ENCODE measurements at regions not wholly inside any gene's neighbourhood (a gene's known extent, or its start where the extent isn't known, plus 50 kb on each side); places are given as distances from the start of the nearest gene placed in this dataset.
"Not testable (repeated sequence)": the region's sequence is repeated elsewhere in the genome, so short reads cannot be mapped to it uniquely, and the experiment has no call there.

DNA sequence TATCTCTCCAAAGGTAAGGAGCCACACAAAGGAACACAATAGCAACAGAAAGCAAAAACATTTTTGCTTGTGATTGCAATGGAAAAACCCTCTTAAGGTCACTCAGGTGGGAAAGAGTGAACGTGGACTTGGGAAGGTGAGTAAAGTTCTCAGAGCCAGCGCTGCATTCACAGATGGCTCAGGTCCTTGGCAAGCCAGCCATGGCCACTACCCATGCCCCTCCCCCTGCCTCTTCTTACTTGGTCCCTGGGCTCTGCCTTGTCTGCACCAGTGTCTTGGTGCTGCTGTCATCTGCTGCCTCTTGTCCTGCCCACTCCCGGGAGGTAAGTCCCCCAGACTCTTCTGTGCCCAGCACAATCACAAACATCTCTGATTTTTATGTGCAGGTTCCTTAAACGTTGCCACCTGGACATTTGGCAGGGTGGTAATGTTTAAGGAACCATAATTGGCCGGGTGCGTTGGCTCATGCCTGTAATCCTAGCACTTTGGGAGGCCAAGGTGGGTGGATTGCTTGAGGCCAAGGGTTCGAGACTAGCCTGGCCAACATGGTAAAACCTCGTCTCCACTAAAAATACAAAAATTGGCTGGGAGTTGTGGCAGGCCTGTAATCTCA, 74.6 kb downstream of the FEM1C start:
- no peak for DNase-seq (ENCODE audit: low spot score)

GRCh38 chr5:115467628-115468027, 76.9 kb downstream of the FEM1C start:
- no peak for DNase-seq (ENCODE audit: low spot score)

DNA sequence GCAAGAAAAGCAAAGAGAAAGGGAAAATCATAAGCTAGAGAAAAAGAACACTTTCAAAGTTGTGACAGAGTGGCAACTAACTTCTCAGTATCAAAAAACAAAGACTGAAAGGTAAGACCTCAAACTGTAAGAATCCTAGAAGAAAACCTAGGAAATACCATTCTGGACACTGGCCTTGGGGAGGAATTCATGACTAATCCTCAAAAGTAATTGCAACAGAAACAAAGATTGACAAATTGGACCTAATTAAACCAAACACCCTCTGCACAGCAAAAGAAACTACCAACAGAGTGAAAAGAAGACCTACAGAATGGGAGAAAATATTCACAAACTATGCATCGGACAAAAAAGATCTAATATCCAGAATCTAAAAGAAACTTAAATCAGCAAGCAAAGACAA, 79.1 kb downstream of the FEM1C start:
- DNase-seq (ENCODE audit: low spot score), result no peak

- no peak for DNase-seq (ENCODE audit: low spot score)
Measured at GRCh38 chr5:115463983-115464382, 80.6 kb downstream of the FEM1C start.

GRCh38 chr5:115461506-115462290, 82.9 kb downstream of the FEM1C start:
- peak; percentile 83 for DNase-seq (ENCODE audit: low spot score)

DNA sequence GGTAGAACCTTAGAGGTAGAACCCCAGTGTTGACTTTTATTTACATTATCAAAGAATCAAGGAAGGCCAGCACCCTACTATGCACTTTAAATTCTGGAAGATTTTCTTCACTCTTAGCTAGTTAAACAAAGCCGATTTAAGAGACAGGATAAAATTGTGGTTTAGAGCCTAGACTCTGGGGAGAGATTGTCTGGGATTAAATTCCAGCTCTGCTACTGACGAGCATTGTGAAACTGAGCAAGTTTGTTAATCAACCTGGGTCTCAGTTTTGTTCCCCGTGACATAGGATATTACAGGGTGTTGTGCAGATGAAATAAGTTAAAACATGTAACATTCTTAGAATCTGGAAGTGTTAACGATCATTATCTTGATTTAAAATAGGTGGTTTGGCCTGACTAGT, 83.5 kb downstream of the FEM1C start:
- DNase-seq (ENCODE audit: low spot score), result no peak

DNA sequence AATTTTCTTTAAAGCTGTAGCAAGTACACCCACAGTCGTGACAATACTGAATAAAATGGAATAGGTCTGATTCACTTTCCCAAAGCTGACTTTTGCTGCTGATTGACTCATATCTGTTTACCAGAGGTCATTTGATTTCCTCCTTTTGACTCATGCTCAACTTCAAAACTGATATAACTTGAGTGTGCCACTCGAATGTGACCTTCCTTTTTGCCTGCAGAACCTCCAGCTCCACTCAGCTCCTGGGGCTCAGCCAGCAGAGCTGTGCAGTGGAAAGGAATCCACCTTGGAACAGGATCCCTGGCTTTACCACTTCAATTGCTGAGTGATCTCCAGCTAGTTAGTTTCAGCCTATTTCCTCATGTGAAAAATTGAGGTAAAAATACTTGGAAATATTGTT, 84.1 kb downstream of the FEM1C start:
- peak; percentile 65 for DNase-seq (ENCODE audit: low spot score)

DNA sequence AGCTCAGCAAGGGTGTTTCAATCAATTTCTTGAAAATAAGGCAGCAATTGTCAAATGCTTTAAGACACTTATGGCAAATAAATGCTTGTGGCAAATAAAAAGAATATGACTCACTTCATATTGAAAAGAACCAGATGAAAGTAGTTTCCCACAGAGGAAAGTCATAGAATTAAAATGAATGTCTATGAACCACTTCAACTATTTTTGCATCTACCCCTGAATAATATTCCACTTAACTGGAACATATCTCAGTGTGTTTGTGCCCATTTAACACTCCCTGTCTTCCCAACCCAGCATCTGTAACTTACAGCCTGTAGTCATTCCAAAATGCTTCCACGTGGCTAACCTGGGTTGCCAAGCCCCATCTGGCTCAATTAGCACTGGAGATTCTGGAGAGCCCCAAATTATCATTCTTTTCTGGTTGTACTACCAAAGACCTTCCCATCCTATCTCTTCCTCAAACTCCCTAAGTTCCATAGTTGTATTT, 84.7 kb downstream of the FEM1C start:
- no peak for DNase-seq (ENCODE audit: low spot score)

DNA sequence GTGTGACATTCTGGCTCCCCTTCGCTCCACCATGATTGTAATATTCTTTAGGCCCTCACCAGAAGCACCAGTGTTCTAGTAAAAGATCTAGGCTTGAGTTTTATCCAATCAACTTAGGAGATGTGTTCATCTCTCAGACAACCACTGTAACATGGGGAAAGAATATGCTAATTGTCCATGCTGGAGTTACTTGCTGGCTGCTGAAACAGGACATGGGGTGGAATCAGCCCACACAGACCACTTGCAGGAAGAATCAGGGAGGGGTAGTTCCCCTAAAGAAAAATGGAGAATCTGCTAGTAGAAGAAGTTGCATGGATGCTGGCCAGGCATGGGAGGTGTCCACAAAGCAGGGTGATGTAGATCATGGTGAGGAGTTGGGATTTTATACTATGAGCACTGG, 86.2 kb downstream of the FEM1C start:
- no peak for DNase-seq (ENCODE audit: low spot score)

GRCh38 chr5:115458003-115458409, 86.6 kb downstream of the FEM1C start:
- DNase-seq (ENCODE audit: low spot score), result peak; percentile 95

DNA sequence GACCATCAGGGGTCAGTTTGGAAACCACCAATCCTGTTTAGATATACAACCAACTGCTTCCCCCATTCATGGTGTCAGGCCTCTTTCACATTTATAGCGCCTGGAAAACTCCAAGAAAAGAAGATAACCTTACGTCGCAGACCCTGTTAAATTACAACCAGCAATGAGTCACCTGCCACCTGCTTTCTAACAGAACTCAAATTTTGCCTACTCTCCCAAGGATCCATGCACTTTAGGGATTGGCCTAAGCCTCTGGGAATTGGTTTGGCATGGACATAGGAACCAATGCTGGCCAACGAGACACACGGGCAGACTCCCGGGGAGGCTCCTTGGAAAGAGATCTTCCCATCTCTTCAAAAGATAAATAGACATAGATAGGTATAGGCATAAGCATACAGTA, 87.0 kb downstream of the FEM1C start:
- peak; percentile 42 for DNase-seq (ENCODE audit: low spot score)

DNA sequence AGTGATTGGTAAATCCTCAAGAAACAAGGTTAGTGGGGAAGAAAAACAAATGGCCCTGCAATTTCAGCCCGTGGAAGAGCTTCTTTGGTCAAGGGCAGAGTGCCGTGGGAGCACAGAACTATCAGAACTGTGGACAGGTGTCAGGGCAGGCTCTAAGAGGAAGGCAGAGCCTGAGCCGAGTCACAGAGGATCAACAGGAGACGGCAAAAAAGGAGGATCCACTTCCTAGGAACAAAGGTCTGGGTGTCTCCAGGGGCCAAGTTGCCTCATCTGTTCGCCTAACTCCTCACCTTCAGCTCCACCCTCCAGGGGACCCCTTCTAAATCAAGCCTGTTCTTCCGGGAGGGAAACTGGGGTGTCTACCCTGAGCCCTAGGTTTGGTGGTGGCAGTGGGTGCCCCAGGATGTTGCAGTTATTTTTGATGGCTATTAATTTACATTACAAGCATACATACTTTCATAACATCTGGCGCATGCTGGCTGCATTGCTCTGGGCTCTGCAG, 88.0 kb downstream of the FEM1C start:
- DNase-seq (ENCODE audit: low spot score), result no peak

DNA sequence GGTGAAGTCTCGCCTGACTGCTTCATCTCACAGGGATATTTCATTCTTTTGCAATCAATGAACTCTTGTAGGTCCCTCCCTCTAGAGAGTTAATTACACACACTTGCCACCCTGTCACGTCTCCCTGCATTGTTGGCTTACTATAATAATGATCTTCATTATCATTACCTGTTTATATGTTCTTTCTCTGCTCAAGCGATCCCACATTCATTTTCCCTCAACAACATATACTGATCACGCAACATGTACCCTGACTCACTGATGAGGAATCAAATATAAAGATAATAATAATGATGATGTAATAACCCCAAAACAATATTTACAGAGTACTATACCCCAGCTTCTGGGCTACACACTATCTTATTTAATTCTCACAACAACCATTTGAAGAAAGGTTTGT, 88.5 kb downstream of the FEM1C start:
- no peak for DNase-seq (ENCODE audit: low spot score)

DNA sequence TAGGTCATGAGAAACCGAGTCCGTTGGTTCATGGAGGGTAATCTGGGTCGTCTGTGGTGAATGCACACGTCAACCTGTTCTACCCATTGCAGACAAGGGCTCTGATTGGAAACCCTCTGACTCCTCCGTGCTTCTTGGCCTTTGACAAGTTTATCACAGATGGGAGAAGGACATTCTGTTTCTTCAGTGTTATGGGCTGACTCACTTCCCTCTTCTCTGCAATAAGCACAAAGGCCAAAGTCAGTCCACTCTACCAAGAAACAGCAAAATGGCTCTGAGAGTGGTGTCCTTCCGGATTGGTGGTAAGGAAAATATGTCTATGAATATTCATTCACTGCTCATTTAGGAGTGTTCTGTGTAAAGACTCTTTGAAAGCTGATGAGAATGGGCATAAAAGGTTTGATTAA, 89.3 kb downstream of the FEM1C start:
- DNase-seq (ENCODE audit: low spot score), result no peak

DNA sequence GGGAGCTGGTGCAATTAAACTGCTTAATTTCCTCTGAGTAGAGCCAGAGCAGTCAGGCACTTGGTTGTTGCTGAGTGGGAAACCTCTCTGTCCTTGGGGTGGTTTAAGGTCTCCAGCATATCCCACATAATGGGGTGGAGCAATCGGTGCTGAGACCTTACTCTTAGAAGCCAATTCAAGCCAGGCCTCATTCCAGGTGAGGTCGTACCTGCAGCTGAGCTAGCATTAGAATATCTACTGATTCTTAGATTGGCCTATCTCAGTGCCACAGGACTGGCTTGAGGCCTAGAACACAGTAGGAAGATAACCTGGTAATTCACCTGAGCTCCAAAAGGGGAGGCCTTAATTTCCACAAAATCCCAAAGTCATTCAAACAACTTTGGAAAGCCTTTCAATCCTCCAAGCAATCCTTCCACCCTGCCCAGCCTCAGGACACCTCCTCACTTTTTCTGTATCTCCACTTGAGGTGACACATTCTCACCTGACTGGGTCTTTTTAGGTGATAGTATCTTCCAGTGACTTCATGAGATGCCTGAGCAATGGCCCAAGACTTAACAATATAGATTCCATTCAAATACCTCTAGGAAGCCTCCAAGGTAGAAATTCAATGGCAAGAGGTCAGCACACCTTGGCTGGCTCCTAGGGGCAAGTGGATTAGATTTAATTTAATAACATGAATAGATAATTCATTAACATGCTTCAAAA, 91.0 kb downstream of the FEM1C start:
- no peak for DNase-seq (ENCODE audit: low spot score)

GRCh38 chr5:115452536-115453235, 91.9 kb downstream of the FEM1C start:
- no peak for DNase-seq (ENCODE audit: low spot score)

- DNase-seq (ENCODE audit: low spot score), result no peak
Measured at GRCh38 chr5:115452083-115452482, 92.5 kb downstream of the FEM1C start.

GRCh38 chr5:115450741-115451140, 93.8 kb downstream of the FEM1C start:
- DNase-seq (ENCODE audit: low spot score), result no peak

GRCh38 chr5:115448630-115449029, 95.9 kb downstream of the FEM1C start:
- DNase-seq (ENCODE audit: low spot score), result not testable (repeated sequence)

GRCh38 chr5:115440782-115441451, 103.7 kb downstream of the FEM1C start:
- DNase-seq (ENCODE audit: low spot score), result no peak

DNA sequence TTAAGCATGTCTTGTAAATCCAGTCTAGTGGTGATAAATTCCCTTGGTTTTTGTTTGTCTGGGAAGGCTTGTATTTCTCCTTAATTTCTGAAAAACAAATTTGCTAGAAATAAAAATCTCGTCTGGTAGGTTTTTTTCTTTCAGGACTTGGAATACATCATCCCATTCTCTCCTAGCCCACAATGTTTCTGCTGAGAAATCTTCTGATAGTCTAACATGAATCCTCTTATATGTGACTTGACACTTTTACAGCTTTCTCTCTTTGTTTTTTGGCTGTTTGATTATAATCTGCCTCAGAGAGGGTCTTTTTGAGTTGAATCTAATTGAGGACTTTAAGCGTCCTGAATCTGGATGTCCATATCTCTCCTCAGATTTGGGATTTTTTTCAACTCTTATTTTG, 104.9 kb downstream of the FEM1C start:
- DNase-seq (ENCODE audit: low spot score), result no peak

DNA sequence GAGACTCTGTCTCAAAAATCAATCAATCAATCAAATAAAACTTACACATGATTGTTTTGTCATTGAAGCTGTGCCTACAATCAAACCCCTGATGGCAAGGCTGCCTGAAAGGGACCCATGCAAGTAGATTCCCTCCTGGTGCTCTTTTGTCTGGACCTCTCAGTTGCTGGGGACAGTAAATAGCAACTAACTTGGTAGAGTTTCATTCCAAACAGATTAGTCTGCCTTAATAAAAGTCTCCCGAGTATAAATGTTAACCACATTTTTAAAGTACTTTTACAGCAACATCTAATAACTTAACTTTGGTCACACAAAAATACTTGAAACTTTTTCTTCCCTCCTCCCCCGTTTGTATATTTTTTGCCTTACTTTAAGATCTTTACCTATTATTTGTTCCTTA, 105.5 kb downstream of the FEM1C start:
- DNase-seq (ENCODE audit: low spot score), result no peak
